K562 (cell line): ENCODE measurements at regions not wholly inside any gene's neighbourhood (a gene's known extent, or its start where the extent isn't known, plus 50 kb on each side); places are given as distances from the start of the nearest gene placed in this dataset.

ENCODE experiments used
- EP300 ChIP-seq: IDR thresholded peaks from 2 replicates; pipeline ENCODE4 v1.6.1; 2012; ENCODE audit warnings: low read length, improper control_type of control experiment
- EZH2 ChIP-seq: IDR thresholded peaks from 2 replicates; pipeline ENCODE4 v1.6.1; 2012; ENCODE audit warnings: low read depth, mild to moderate bottlenecking, inconsistent platforms, low read length, borderline replicate concordance
- IRF9 ChIP-seq: fragments of 450-650 bp; IDR thresholded peaks from 2 replicates; pipeline ENCODE4 v1.6.1; 2016; ENCODE audit warnings: missing biosample characterization, missing genetic modification characterization
- JUN ChIP-seq, 2 experiments: sonication (generic) in 1 of 2; formaldehyde crosslinking in 1 of 2; IDR thresholded peaks; 2 replicates each; pipeline versions ENCODE4 v1.6.1 to v1.8.0; 2012 to 2022; ENCODE audit warnings: borderline replicate concordance in 2 of 2, mild to moderate bottlenecking in 2 of 2, improper control_type of control experiment in 1 of 2, low read depth in 1 of 2, low read length in 1 of 2, missing genetic modification reagents in 1 of 2
- KLF13 ChIP-seq: fragments of 450-650 bp; IDR thresholded peaks from 2 replicates; pipeline ENCODE4 v1.6.1; 2016; ENCODE audit warnings: missing genetic modification characterization, low read depth, mild to moderate bottlenecking, missing compliant biosample characterization, moderate library complexity, borderline replicate concordance
- MLLT1 ChIP-seq, 2 experiments: fragments of 450-650 bp; IDR thresholded peaks; 2 replicates each; pipeline ENCODE4 v1.6.1; 2016
- POLR2A ChIP-seq: fragments of 450-650 bp; conservative IDR thresholded peaks from 2 replicates; pipeline ENCODE4 v1.6.1; 2016
- POLR2AphosphoS5 ChIP-seq: IDR thresholded peaks from 2 replicates; pipeline ENCODE4 v1.6.1; 2011; ENCODE audit warnings: mild to moderate bottlenecking, low read depth, low read length, moderate library complexity; ENCODE audit not compliant: control insufficient read depth, insufficient read depth
- RBM14 ChIP-seq: fragments of 200-400 bp; formaldehyde crosslinking; IDR thresholded peaks from 2 replicates; pipeline ENCODE4 v1.6.1; 2018; ENCODE audit warnings: low read depth, mild to moderate bottlenecking, low read length, moderate library complexity, borderline replicate concordance; ENCODE audit not compliant: insufficient read depth
- RHOXF2B ChIP-seq: fragments of 250-450 bp; sonication (Bioruptor Pico); conservative IDR thresholded peaks from 2 replicates; pipeline ENCODE4 v1.5.1; 2021
- SMARCA4 ChIP-seq: fragments of 450-650 bp; IDR thresholded peaks from 2 replicates; pipeline ENCODE4 v1.6.1; 2016
- SMARCB1 ChIP-seq: IDR thresholded peaks from 2 replicates; pipeline ENCODE4 v1.6.1; 2011; ENCODE audit warnings: improper control_type of control experiment, low read depth; ENCODE audit not compliant: insufficient read length
- TCF7L2 ChIP-seq: fragments of 150-350 bp; IDR thresholded peaks from 2 replicates; pipeline ENCODE4 v1.6.1; 2016; ENCODE audit warnings: low read depth, mild to moderate bottlenecking, low read length, moderate library complexity
- ZNF212 ChIP-seq: fragments of 450-650 bp; formaldehyde crosslinking; IDR thresholded peaks from 2 replicates; pipeline ENCODE4 v1.4.0; 2020; ENCODE audit warnings: mild to moderate bottlenecking

DNA sequence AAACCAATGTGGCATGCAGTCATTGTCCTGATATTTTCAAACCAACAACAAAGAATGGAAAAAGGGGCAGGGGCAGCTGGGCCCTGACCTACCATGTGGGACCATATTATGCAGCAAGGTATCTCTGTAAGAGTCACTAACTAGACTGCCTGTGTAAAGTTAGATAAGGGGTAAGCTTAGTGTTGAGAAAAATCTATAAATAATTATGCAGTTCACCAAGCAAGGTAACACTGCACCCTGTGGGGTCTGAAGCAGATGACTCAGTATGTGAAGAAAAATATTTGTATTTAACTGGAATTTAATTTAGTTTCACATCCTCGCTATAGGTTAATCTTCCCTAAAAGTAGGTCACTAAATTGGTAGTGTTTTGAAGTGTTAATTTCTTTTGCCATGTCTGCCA is 99.3 kb downstream of the PPP1R3A start:
- TF ChIP-seq MLLT1 (IDR thresholded peaks at IDR 0.05) (no peak), POLR2AphosphoS5 (no peak), IRF9 (tag) (no peak), RBM14 (no peak), KLF13 (tag) (no peak), JUN (IDR thresholded peaks at IDR 0.05; ENCODE audit: borderline replicate concordance, low read depth, low read length) (no peak), JUN (CRISPR knock-in tag; IDR thresholded peaks at IDR 0.05; ENCODE audit: borderline replicate concordance) (no peak), POLR2A (no peak), RHOXF2B (no peak), EP300 (no peak), SMARCB1 (no peak), EZH2 (no peak), TCF7L2 (no peak), ZNF212 (CRISPR knock-in tag) (no peak), SMARCA4 (no peak)
